ENCODE measurements at regions not wholly inside any gene's neighbourhood (a gene's known extent, or its start where the extent isn't known, plus 50 kb on each side); places are given as distances from the start of the nearest gene placed in this dataset.

GRCh38 chr12:107543416-107543815 is 142.2 kb upstream of the PWP1 start:
- TF ChIP-seq POLR2A (conservative IDR thresholded peaks at IDR 0.05) (no peak), MAZ (CRISPR knock-in tag; conservative IDR thresholded peaks at IDR 0.05 in 1 of 2, IDR thresholded peaks at IDR 0.05 in 1 of 2) (no peak)
